GM19324 (cell line): ENCODE measurements at regions not wholly inside any gene's neighbourhood (a gene's known extent, or its start where the extent isn't known, plus 50 kb on each side); places are given as distances from the start of the nearest gene placed in this dataset.

ENCODE experiments used
- ATAC-seq: cut with Tn5 transposase; IDR thresholded peaks from one replicate; pipeline ENCODE4 v1.9.1; 2021; ENCODE audit warnings: mild to moderate bottlenecking, moderate library complexity; ENCODE audit not compliant: unreplicated experiment, low FRiP score

- ATAC-seq, result no peak
These were observed 180.6 kb upstream of the SH3BP4 start for GRCh38 chr2:234771176-234771575.

DNA sequence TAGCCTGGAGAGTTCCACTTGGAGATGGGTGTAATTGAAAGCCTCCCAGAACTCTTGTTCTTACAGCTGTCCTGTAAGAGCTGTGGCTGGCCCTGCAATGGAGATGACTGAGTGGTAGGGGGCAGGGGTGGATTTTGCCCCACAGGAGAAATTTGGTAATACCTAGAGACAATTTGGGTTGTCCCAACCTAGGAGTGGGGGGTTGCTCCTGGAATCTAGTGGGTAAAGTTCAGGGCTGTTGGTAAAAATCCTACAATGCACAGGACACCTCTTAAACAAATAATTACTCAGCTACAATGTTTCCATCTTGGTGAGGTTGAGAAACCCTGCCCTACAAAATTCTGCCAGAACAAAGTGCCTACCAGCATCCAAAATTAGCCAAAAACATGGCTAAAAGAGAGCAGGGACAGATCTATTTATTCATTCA is 181.1 kb upstream of the SH3BP4 start:
- ATAC-seq, result no peak

- no peak for ATAC-seq
These were observed 181.7 kb upstream of the SH3BP4 start for GRCh38 chr2:234770031-234770506.

DNA sequence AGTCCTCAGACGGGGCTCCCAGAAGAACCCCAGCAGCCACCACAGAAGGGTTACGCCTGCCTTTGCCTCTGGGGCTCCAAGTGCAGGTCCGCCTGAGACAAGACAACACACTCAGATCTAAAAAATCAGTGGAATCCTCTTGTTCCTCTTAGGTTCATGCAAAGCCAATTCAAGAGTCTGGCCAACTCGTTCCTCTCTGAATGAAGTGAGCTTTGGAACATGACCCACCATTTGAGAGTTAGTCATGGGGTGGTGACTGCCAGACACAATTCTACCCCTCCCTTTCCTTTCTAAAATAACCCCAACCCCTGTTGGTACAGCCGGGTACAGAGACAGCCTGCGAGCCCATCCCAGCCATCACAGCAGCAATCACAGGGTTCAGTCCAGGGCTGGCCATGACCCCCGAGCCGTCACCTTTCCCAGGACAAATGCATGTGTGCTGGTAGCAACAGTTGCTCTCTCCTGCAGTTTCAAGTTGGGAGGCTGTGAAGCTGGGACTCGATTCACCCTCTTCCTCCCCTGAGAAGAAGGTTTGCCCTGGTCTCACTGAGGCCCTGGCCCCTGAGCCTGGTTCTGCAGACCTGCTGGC is 183.1 kb upstream of the SH3BP4 start:
- no peak for ATAC-seq

GRCh38 chr2:234765279-234765678 is 186.5 kb upstream of the SH3BP4 start:
- no peak for ATAC-seq

- no peak for ATAC-seq
These were observed 187.4 kb upstream of the SH3BP4 start for GRCh38 chr2:234764372-234764771.

DNA sequence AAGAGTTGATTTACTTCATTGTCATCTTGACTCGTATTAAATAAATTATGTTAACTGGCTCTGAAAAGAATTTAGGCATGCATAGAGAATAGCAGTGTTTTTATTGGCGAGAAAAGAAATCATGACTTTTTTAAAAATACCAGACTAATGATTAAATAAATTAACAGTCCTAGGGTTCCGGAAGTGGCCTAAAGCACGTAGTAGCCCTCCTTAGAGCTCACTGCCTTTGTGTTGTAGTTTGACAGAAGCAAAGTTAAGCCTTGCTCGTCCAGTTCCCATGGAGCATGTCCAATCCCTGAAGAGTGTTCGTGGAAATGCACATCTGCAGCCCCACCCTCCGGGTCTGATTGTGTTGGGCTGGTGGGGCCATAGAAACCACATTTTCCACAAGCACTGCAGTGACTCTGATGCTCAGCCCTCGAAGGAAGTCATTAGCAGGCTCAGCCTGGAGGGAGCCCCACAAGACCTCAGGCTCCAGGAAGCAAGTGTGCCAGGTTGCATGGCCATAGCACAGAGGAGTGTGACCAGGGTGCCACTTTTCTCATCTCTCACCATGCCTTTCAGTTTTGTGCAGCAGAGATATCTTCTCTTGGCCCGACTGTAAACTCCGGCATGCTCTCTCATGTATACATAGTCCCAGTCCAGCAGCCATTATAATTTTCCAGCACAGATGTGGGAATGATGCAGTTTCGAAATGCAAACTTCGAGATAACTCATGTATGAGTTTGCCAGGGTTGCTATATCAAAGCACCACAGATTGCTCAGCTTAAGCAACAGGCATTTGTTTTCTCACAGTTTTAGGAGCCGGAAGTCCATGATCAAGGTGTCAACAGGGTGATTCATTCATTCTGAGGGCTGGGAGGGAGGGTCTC is 188.6 kb upstream of the SH3BP4 start:
- no peak for ATAC-seq

- ATAC-seq, result no peak
These were observed 189.9 kb upstream of the SH3BP4 start for GRCh38 chr2:234761910-234762309.

- ATAC-seq, result no peak
These were observed 197.7 kb upstream of the SH3BP4 start for GRCh38 chr2:234754126-234754525.

GRCh38 chr2:234753701-234754100 is 198.1 kb upstream of the SH3BP4 start:
- ATAC-seq, result no peak

- ATAC-seq, result no peak
These were observed 198.9 kb upstream of the SH3BP4 start for GRCh38 chr2:234752966-234753365.

GRCh38 chr2:234751275-234751973 is 200.4 kb upstream of the SH3BP4 start:
- no peak for ATAC-seq

DNA sequence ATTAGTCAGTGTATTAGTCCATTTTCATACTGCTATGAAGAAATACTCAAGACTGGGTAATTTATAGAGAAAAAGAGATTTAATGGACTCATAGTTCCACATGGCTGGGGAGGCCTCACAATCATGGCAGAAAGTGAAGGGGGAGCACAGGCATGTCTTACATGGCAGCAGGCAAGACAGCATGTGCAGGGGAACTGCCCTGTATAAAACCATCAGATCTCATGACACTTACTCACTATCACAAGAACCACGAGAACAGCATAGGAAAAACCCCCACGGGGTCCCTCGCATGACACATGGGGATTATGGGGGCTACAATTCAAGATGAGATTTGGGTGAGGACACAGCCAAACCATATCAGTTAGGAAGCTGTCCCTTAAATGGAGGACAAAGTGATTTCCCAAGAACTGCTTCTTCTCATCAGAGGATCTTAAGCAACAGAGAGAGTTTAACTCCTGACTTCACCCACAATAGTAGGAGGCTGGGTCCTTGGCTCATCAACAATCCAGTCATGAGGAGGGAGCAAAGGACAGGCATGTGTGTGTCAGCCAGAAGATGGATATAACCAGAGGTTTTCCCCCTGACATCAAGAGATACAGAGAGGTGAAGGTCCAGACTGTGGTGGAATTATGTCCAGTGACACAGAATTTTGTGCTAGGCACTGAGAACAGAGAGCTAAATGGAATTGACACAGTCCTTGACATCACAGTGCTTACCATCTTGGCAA is 203.8 kb upstream of the SH3BP4 start:
- ATAC-seq, result no peak

DNA sequence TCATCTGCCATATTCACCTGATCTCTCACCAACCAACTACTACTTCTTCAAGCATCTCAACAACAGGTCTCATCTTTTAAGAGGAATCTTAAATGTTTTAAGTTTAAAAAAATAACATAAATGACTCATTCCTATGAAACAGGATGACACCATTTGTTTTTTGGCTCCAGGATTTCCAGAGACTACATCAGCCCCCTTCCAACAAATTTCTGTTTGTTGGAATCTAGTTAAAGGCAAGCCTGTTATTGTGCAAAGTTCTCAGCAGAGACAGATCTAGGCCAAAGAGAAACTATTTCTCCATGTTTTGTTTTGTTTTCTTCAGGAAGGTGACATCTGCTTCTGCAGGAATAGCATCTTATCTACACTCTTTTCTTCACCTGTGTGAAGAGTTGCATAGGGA is 204.8 kb upstream of the SH3BP4 start:
- no peak for ATAC-seq

DNA sequence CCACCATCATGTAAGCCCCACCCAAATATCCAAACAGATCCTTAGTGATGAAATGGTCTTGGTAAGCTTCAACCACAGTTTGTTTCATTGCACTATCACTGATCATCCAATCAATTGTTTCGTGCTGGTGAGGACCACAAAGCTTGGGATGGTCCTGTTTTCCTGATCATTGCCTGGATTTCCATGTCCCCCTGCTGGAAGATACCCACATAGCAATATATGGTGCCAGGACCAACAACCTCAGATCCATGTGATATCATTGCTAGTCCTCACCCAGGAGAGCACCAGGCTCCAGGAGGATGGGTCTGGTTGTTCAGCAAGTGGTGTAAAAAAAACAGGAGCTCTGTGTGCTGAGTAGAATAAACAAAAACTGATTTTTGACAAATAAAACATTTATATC is 206.5 kb upstream of the SH3BP4 start:
- no peak for ATAC-seq

GRCh38 chr2:234741976-234742375 is 209.8 kb upstream of the SH3BP4 start:
- ATAC-seq, result no peak

GRCh38 chr2:234739061-234739460 is 212.8 kb upstream of the SH3BP4 start:
- no peak for ATAC-seq

GRCh38 chr2:234735829-234736228 is 216.0 kb upstream of the SH3BP4 start:
- ATAC-seq, result no peak

- ATAC-seq, result no peak
These were observed 217.8 kb upstream of the SH3BP4 start for GRCh38 chr2:234733795-234734600.

GRCh38 chr2:234733093-234733489 is 218.7 kb upstream of the SH3BP4 start:
- no peak for ATAC-seq
